ENCODE measurements at regions not wholly inside any gene's neighbourhood (a gene's known extent, or its start where the extent isn't known, plus 50 kb on each side); places are given as distances from the start of the nearest gene placed in this dataset.
"Not testable (repeated sequence)": the region's sequence is repeated elsewhere in the genome, so short reads cannot be mapped to it uniquely, and the experiment has no call there.

DNA sequence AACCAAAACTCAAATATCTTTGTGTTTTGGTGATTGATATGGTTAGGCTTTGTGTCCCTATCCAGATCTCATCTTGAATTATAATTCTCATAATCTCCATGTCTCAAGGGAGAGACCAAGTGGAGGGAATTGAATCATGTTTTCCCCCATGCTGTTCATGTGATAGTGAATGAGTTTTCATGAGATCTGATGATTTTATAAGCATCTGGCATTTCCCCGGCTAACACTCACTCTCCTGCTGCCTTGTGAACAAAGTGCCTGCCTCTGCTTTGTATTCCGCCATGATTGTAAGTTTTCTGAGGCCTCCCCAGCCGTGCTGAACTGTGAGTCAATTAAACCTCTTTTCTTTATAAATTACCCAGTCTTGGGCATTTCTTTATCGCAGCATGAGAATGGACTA is 419.5 kb downstream of the SH2D4B start:
- Mint-ChIP-seq H3K9me3 (no peaks in the 10 kb centered on the region), H3K4me3 (no peak overlapping the region), H3K36me3 (no peaks in the 10 kb centered on the region), H3K4me1 (ENCODE audit: unreplicated experiment) (no peaks in the 10 kb centered on the region), H3K27ac (no peak overlapping the region), H3K27me3 (no peaks in the 10 kb centered on the region)
- no peak for DNase-seq (ENCODE audit: extremely low spot score, unreplicated experiment)
- TF ChIP-seq, protein P1, sequence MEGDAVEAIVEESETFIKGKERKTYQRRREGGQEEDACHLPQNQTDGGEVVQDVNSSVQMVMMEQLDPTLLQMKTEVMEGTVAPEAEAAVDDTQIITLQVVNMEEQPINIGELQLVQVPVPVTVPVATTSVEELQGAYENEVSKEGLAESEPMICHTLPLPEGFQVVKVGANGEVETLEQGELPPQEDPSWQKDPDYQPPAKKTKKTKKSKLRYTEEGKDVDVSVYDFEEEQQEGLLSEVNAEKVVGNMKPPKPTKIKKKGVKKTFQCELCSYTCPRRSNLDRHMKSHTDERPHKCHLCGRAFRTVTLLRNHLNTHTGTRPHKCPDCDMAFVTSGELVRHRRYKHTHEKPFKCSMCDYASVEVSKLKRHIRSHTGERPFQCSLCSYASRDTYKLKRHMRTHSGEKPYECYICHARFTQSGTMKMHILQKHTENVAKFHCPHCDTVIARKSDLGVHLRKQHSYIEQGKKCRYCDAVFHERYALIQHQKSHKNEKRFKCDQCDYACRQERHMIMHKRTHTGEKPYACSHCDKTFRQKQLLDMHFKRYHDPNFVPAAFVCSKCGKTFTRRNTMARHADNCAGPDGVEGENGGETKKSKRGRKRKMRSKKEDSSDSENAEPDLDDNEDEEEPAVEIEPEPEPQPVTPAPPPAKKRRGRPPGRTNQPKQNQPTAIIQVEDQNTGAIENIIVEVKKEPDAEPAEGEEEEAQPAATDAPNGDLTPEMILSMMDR (conservative IDR thresholded peaks at IDR 0.05): no peak

DNA sequence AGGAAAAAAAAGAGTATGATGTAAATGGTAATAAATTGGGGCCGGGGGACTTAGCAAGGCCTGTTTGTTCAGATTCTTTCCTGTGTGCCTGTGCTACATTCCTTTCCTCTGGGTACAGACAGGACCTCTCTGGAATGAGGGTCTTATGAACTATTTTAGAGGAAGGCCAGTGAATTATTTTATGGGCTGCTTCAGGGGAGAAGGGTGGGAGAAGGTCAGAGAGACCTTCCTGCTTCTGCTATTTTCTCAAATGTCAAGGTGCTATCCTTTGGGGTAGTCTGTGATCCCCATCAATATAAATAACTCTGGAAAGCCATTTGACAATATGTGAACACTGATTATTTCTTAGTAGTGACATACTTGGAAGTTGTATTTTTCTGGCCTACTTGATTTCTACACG is 426.5 kb downstream of the SH2D4B start:
- Mint-ChIP-seq H3K9me3 (no peaks in the 10 kb centered on the region), H3K27ac (no peak overlapping the region), H3K27me3 (no peaks in the 10 kb centered on the region), H3K36me3 (no peaks in the 10 kb centered on the region), H3K4me1 (ENCODE audit: unreplicated experiment) (peaks cover 5% of the 10 kb centered on the region), H3K4me3 (no peak overlapping the region)
- TF ChIP-seq, protein P1 (conservative IDR thresholded peaks at IDR 0.05): no peak
- DNase-seq (ENCODE audit: extremely low spot score, unreplicated experiment): no peak

DNA sequence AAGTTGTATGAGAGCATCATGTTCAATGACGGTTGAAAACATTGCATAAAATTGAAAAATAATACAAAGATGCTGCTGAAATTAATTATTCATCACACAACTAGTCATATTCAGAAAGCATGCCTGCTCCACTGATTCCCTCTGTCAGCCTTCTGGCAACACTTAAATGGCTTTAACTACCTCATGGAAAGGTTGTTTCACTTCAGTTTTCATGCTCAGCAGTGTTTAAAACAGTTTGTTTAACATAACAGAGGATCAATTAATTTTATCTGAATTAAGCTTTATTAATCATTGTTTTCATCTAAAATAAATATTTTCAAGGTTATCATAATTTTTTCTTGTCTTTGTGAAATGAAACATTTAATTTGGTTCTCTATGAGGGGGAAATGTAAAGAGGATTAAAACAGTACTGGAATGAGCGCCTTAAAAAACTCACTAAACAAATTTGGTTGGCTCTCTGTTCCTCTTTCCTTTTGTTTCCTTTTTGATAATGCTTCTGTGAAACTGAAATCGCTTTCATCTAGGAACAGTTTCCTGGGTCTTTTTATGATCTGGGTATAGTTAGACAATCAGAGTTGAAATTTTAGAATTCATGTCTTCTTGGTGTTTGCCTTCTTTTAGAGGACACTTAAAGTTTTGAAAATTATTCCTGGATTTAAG is 427.4 kb downstream of the SH2D4B start:
- no peaks in the 10 kb centered on the region for H3K27me3 Mint-ChIP-seq
- peaks cover 5% of the 10 kb centered on the region for H3K4me1 Mint-ChIP-seq (ENCODE audit: unreplicated experiment)
- no peak overlapping the region for H3K4me3 Mint-ChIP-seq
- DNase-seq (ENCODE audit: extremely low spot score, unreplicated experiment): no peak
- H3K9me3 Mint-ChIP-seq: no peaks in the 10 kb centered on the region
- H3K36me3 Mint-ChIP-seq: no peaks in the 10 kb centered on the region
- no peak overlapping the region for H3K27ac Mint-ChIP-seq
- TF ChIP-seq, protein P1 (conservative IDR thresholded peaks at IDR 0.05): no peak

DNA sequence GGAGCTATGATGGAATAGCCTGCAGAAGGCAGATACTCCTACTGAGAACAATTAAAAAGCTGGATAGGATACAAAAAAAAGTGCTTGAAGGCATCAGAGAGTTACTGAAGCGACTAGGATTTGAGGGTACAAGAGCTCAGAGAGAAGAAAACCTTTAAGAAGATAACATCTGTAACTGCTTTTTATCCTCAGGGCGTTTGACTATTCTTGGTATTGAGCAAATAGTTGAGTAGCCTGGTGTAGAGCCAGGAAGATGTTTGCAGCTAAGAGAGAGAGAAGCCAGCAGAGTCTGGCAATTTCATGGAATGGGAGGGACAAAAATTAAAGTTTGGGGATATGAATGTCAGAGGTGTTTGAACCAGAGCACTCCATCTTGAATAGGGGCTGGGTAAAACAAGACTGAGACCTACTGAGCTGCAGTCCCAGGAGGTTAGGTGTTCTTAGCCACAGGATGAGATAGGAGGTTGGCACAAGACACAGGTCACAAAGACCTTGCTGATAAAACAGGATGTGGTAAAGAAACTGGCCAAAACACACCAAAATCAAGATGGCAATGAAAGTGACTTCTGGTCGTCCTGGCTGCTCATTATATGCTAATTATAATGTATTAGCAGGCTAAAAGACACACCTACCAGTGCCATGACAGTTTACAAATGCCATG is 428.8 kb downstream of the SH2D4B start:
- H3K9me3 Mint-ChIP-seq: no peaks in the 10 kb centered on the region
- TF ChIP-seq, protein P1 (conservative IDR thresholded peaks at IDR 0.05): no peak
- H3K27me3 Mint-ChIP-seq: no peaks in the 10 kb centered on the region
- H3K27ac Mint-ChIP-seq: no peak overlapping the region
- H3K4me1 Mint-ChIP-seq (ENCODE audit: unreplicated experiment): peaks cover 5% of the 10 kb centered on the region
- DNase-seq (ENCODE audit: extremely low spot score, unreplicated experiment): no peak
- H3K36me3 Mint-ChIP-seq: no peaks in the 10 kb centered on the region
- H3K4me3 Mint-ChIP-seq: no peak overlapping the region

DNA sequence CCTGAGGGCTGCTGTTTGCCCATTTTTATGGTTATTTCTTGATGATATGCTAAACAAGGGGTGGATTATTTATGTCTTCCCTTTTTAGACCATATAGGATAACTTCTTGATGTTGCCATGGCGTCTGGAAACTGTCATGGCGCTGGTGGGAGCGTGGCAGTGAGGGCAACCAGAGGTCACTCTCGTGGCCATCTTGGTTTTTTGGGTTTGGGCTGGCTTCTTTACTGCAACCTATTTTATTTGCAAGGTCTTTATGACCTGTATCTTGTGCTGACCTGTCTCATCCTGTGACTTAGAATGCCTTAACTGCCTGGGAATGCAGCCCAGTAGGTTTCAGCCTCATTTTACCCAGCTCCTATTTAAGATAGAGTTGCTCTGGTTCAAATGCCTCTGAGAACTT is 429.7 kb downstream of the SH2D4B start:
- H3K27me3 Mint-ChIP-seq; H3K27ac Mint-ChIP-seq; H3K4me1 Mint-ChIP-seq (ENCODE audit: unreplicated experiment); DNase-seq (ENCODE audit: extremely low spot score, unreplicated experiment); H3K36me3 Mint-ChIP-seq; H3K9me3 Mint-ChIP-seq; H3K4me3 Mint-ChIP-seq: not testable (repeated sequence)

DNA sequence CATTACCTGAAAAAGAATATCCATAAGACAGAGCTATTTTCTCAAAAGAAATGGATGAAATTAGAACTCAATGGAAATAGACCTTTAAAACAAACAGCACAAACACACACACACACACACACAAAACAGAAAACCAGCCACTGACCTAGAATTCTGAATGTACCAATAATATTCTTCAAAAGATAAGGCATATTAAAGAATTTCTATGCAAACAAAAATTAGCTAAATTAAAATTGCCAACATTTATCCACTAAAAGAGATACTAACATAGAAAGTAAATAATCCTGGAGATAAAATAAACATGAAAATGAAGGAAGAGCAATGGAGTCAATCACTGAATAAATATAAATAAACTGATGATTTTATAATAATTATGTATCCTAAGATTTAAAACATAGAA is 431.2 kb downstream of the SH2D4B start:
- TF ChIP-seq, protein P1 (conservative IDR thresholded peaks at IDR 0.05): no peak
- Mint-ChIP-seq H3K4me3 (no peak overlapping the region), H3K9me3 (no peaks in the 10 kb centered on the region), H3K27me3 (no peaks in the 10 kb centered on the region), H3K4me1 (ENCODE audit: unreplicated experiment) (peaks cover 3% of the 10 kb centered on the region), H3K27ac (no peak overlapping the region), H3K36me3 (no peaks in the 10 kb centered on the region)
- no peak for DNase-seq (ENCODE audit: extremely low spot score, unreplicated experiment)

Data from type B pancreatic cell (in vitro differentiated cells).